ENCODE measurements at regions not wholly inside any gene's neighbourhood (a gene's known extent, or its start where the extent isn't known, plus 50 kb on each side); places are given as distances from the start of the nearest gene placed in this dataset.

GRCh38 chr13:83184819-83185218, 697.5 kb downstream of the SLITRK1 start:
- TF ChIP-seq EP300 (conservative IDR thresholded peaks at IDR 0.05; ENCODE audit: poor library complexity, severe bottlenecking) (no peak), CTCF (IDR thresholded peaks at IDR 0.05; ENCODE audit: poor library complexity, severe bottlenecking) (no peak), RAD21 (conservative IDR thresholded peaks at IDR 0.05) (no peak), EZH2 (IDR thresholded peaks at IDR 0.05; ENCODE audit: borderline replicate concordance, insufficient read depth, low read length, poor library complexity, severe bottlenecking) (no peak), POLR2AphosphoS5 (IDR thresholded peaks at IDR 0.05) (no peak), REST (IDR thresholded peaks at IDR 0.05; ENCODE audit: borderline replicate concordance) (no peak), MXI1 (conservative IDR thresholded peaks at IDR 0.05; ENCODE audit: poor library complexity, severe bottlenecking) (no peak)
